Liver (tissue), 8 donors: ENCODE measurements at regions not wholly inside any gene's neighbourhood (a gene's known extent, or its start where the extent isn't known, plus 50 kb on each side); places are given as distances from the start of the nearest gene placed in this dataset.

Experiments used
- DNase-seq: peaks from one replicate; pipeline ENCODE4 v3.0.0-alpha.2; 2017; ENCODE audit warnings: low spot score
- H3K27ac ChIP-seq, 2 donors: one replicate each; pipeline ENCODE4 v1.7.0; 2013; ENCODE audit warnings: inconsistent platforms in 2 of 2, low read length in 2 of 2, control low read depth in 1 of 2, low read depth in 1 of 2, mild to moderate bottlenecking in 1 of 2
- H3K27me3 ChIP-seq, 4 donors: one replicate each; pipeline versions ENCODE4 v1.6.1 to v1.7.0; 2013; ENCODE audit warnings: low read length in 3 of 4, inconsistent platforms in 1 of 4, mild to moderate bottlenecking in 1 of 4, moderate library complexity in 1 of 4; ENCODE audit not compliant: control insufficient read depth in 4 of 4, insufficient read depth in 4 of 4
- H3K36me3 ChIP-seq, 4 donors: one replicate each; pipeline versions ENCODE4 v1.6.1 to v1.7.0; 2013; ENCODE audit warnings: low read length in 3 of 4, mild to moderate bottlenecking in 3 of 4, low read depth in 1 of 4, moderate library complexity in 1 of 4; ENCODE audit not compliant: control insufficient read depth in 4 of 4, insufficient read depth in 3 of 4
- H3K4me1 ChIP-seq, 4 donors: one replicate each; pipeline versions ENCODE4 v1.6.1 to v1.7.0; 2013; ENCODE audit warnings: low read length in 3 of 4, mild to moderate bottlenecking in 3 of 4, moderate library complexity in 1 of 4; ENCODE audit not compliant: control insufficient read depth in 4 of 4, insufficient read depth in 4 of 4
- H3K4me3 ChIP-seq, 3 donors: one replicate each; pipeline versions ENCODE4 v1.6.1 to v1.7.0; 2013; ENCODE audit warnings: low read length in 3 of 3, control low read depth in 1 of 3, low read depth in 1 of 3, mild to moderate bottlenecking in 1 of 3
- H3K9ac ChIP-seq, 2 donors: one replicate each; pipeline ENCODE4 v1.7.0; 2013; ENCODE audit warnings: low read length in 2 of 2, mild to moderate bottlenecking in 2 of 2, moderate library complexity in 2 of 2, control low read depth in 1 of 2, low read depth in 1 of 2
- H3K9me3 ChIP-seq, 4 donors: one replicate each; pipeline versions ENCODE4 v1.6.1 to v1.7.0; 2013; ENCODE audit warnings: low read length in 3 of 4; ENCODE audit not compliant: control insufficient read depth in 4 of 4
- EGR1 ChIP-seq, 2 donors: IDR thresholded peaks; 2 replicates each; pipeline ENCODE4 v1.6.1; 2016 to 2018; ENCODE audit warnings: antibody characterized with exemption in 2 of 2, low read depth in 2 of 2
- FOXA1 ChIP-seq: IDR thresholded peaks from 2 replicates; pipeline ENCODE4 v1.6.1; 2016; ENCODE audit warnings: antibody characterized with exemption
- FOXA2 ChIP-seq: IDR thresholded peaks from 2 replicates; pipeline ENCODE4 v1.6.1; 2016; ENCODE audit warnings: antibody characterized with exemption
- GABPA ChIP-seq, 2 donors: IDR thresholded peaks in 1 of 2; conservative IDR thresholded peaks in 1 of 2; 2 replicates each; pipeline ENCODE4 v1.6.1; 2016; ENCODE audit warnings: antibody characterized with exemption in 2 of 2, mild to moderate bottlenecking in 1 of 2, moderate library complexity in 1 of 2
- HNF4A ChIP-seq, 2 donors: conservative IDR thresholded peaks; 2 replicates each; pipeline ENCODE4 v1.6.1; 2016; ENCODE audit warnings: antibody characterized with exemption in 2 of 2, mild to moderate bottlenecking in 2 of 2
- HNF4G ChIP-seq: IDR thresholded peaks from 2 replicates; pipeline ENCODE4 v1.6.1; 2016; ENCODE audit warnings: antibody characterized with exemption
- JUND ChIP-seq, 2 donors: IDR thresholded peaks; 2 replicates each; pipeline ENCODE4 v1.6.1; 2016; ENCODE audit warnings: antibody characterized with exemption in 2 of 2
- NR2F2 ChIP-seq: IDR thresholded peaks from 2 replicates; pipeline ENCODE4 v1.6.1; 2016; ENCODE audit warnings: antibody characterized with exemption
- RAD21 ChIP-seq, 2 donors: IDR thresholded peaks; 2 replicates each; pipeline ENCODE4 v1.6.1; 2016; ENCODE audit warnings: antibody characterized with exemption in 2 of 2, mild to moderate bottlenecking in 2 of 2
- RXRA ChIP-seq, 2 donors: IDR thresholded peaks; 2 replicates each; pipeline ENCODE4 v1.6.1; 2017 to 2018; ENCODE audit warnings: antibody characterized with exemption in 2 of 2, mild to moderate bottlenecking in 1 of 2
- SP1 ChIP-seq: IDR thresholded peaks from 2 replicates; pipeline ENCODE4 v1.6.1; 2018; ENCODE audit warnings: antibody characterized with exemption, mild to moderate bottlenecking
- TAF1 ChIP-seq: conservative IDR thresholded peaks from 2 replicates; pipeline ENCODE4 v1.6.1; 2016; ENCODE audit warnings: antibody characterized with exemption, mild to moderate bottlenecking
- YY1 ChIP-seq: IDR thresholded peaks from 2 replicates; pipeline ENCODE4 v1.6.1; 2016; ENCODE audit warnings: antibody characterized with exemption, mild to moderate bottlenecking
- WGBS: extraction: QIAGEN DNeasy Blood & Tissue Kit; methylation state at CpG from one replicate; pipeline ENCODE4 v1.1.7; 2013; 5-methylcytosine and 5-hydroxymethylcytosine counted together
- TF ChIP-seq, protein P1 (sequence below): IDR thresholded peaks from 2 replicates; pipeline ENCODE4 v1.6.1; 2016; ENCODE audit warnings: antibody characterized with exemption, mild to moderate bottlenecking
- TF ChIP-seq, protein P2 (sequence below): fragments of 150-350 bp; IDR thresholded peaks from 2 replicates; pipeline ENCODE4 v1.5.1; 2017; ENCODE audit warnings: improper control_type of control experiment, low read depth, low read length; ENCODE audit not compliant: missing input control
- TF ChIP-seq, protein P3 (sequence below): IDR thresholded peaks from 2 replicates; pipeline ENCODE4 v1.6.1; 2016; ENCODE audit warnings: antibody characterized with exemption
- TF ChIP-seq, protein P4 (sequence below): IDR thresholded peaks from 2 replicates; pipeline ENCODE4 v1.6.1; 2016; ENCODE audit warnings: antibody characterized with exemption
- donor health status: healthy.
- donor health status: healthy.
- donor health status: healthy.
- donor health status: healthy.
- donor health status: healthy.

DNA sequence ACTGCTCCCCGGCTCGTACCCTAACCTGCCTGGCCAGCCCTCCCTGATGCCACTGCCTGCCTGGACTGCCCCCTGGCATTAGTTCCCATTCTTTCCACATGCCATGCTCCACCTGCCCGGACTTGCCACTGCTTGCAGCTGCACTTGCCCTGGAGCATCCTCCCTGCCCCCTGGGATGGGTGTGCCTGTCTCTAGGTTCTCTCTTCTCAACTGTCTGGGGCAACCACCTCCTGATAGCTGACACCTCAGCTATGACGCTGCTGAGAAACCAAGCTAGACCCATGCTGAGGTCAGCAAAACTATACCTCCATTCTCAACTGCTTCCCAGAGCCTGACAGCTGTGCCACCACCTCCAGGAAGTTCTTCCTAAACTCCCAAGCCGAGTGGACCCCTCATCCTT, 72.1 kb downstream of the PERP start:
- Histone ChIP-seq H3K27ac (no peak overlapping the region), H3K4me3 (no peak overlapping the region), H3K36me3 (no peaks in the 10 kb centered on the region), H3K9ac (no peak overlapping the region), H3K27me3 (no peaks in the 10 kb centered on the region), H3K4me1 (no peaks in the 10 kb centered on the region), H3K9me3 (no peaks in the 10 kb centered on the region)
- no peak for TF ChIP-seq GABPA (IDR thresholded peaks at IDR 0.05 in 1 of 2, conservative IDR thresholded peaks at IDR 0.05 in 1 of 2)
- no peak for TF ChIP-seq HNF4G
- no peak for TF ChIP-seq RAD21 (IDR thresholded peaks at IDR 0.05)
- no peak for TF ChIP-seq RXRA (IDR thresholded peaks at IDR 0.05)
- TF ChIP-seq, protein P1, sequence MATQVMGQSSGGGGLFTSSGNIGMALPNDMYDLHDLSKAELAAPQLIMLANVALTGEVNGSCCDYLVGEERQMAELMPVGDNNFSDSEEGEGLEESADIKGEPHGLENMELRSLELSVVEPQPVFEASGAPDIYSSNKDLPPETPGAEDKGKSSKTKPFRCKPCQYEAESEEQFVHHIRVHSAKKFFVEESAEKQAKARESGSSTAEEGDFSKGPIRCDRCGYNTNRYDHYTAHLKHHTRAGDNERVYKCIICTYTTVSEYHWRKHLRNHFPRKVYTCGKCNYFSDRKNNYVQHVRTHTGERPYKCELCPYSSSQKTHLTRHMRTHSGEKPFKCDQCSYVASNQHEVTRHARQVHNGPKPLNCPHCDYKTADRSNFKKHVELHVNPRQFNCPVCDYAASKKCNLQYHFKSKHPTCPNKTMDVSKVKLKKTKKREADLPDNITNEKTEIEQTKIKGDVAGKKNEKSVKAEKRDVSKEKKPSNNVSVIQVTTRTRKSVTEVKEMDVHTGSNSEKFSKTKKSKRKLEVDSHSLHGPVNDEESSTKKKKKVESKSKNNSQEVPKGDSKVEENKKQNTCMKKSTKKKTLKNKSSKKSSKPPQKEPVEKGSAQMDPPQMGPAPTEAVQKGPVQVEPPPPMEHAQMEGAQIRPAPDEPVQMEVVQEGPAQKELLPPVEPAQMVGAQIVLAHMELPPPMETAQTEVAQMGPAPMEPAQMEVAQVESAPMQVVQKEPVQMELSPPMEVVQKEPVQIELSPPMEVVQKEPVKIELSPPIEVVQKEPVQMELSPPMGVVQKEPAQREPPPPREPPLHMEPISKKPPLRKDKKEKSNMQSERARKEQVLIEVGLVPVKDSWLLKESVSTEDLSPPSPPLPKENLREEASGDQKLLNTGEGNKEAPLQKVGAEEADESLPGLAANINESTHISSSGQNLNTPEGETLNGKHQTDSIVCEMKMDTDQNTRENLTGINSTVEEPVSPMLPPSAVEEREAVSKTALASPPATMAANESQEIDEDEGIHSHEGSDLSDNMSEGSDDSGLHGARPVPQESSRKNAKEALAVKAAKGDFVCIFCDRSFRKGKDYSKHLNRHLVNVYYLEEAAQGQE, result no peak
- TF ChIP-seq, protein P2, sequence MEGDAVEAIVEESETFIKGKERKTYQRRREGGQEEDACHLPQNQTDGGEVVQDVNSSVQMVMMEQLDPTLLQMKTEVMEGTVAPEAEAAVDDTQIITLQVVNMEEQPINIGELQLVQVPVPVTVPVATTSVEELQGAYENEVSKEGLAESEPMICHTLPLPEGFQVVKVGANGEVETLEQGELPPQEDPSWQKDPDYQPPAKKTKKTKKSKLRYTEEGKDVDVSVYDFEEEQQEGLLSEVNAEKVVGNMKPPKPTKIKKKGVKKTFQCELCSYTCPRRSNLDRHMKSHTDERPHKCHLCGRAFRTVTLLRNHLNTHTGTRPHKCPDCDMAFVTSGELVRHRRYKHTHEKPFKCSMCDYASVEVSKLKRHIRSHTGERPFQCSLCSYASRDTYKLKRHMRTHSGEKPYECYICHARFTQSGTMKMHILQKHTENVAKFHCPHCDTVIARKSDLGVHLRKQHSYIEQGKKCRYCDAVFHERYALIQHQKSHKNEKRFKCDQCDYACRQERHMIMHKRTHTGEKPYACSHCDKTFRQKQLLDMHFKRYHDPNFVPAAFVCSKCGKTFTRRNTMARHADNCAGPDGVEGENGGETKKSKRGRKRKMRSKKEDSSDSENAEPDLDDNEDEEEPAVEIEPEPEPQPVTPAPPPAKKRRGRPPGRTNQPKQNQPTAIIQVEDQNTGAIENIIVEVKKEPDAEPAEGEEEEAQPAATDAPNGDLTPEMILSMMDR, result no peak
- no peak for TF ChIP-seq NR2F2
- TF ChIP-seq, protein P3, sequence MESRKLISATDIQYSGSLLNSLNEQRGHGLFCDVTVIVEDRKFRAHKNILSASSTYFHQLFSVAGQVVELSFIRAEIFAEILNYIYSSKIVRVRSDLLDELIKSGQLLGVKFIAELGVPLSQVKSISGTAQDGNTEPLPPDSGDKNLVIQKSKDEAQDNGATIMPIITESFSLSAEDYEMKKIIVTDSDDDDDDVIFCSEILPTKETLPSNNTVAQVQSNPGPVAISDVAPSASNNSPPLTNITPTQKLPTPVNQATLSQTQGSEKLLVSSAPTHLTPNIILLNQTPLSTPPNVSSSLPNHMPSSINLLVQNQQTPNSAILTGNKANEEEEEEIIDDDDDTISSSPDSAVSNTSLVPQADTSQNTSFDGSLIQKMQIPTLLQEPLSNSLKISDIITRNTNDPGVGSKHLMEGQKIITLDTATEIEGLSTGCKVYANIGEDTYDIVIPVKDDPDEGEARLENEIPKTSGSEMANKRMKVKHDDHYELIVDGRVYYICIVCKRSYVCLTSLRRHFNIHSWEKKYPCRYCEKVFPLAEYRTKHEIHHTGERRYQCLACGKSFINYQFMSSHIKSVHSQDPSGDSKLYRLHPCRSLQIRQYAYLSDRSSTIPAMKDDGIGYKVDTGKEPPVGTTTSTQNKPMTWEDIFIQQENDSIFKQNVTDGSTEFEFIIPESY, result no peak
- 91% methylated on average over 5 of the region's 5 CpGs for WGBS
- DNase-seq, result no peak

DNA sequence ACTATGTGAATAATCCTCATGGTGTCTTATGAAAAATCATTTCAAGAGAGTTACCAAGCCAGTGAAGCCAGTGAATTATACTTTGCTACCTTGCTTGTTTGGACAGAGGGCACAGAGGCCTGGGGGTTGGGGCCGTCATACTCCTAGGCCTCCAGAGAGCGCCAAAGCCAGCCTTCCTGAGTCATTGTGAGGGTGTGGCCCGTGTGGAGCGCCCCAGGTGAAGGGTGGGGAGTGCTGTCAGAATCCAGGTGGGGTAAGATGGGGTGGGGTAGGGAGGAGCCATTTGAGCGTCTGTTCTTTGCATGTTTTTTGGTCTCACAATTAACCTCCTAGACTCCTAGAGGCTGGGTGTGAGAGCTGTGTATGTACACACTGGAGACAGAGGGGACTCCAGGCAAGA, 71.1 kb downstream of the PERP start:
- no peaks in the 10 kb centered on the region for H3K27me3 ChIP-seq
- H3K27ac ChIP-seq, result no peak overlapping the region
- H3K9ac ChIP-seq, result no peak overlapping the region
- no peaks in the 10 kb centered on the region for H3K9me3 ChIP-seq
- H3K4me3 ChIP-seq, result no peak overlapping the region
- H3K36me3 ChIP-seq, result no peaks in the 10 kb centered on the region
- 81% methylated on average over 5 of the region's 5 CpGs for WGBS
- DNase-seq, result no peak
- no peaks in the 10 kb centered on the region for H3K4me1 ChIP-seq
- TF ChIP-seq FOXA1 (no peak), FOXA2 (no peak), EGR1 (IDR thresholded peaks at IDR 0.05; ENCODE audit: low read depth in 2 of 2) (no peak), GABPA (IDR thresholded peaks at IDR 0.05 in 1 of 2, conservative IDR thresholded peaks at IDR 0.05 in 1 of 2) (no peak), YY1 (no peak), HNF4G (no peak), HNF4A (conservative IDR thresholded peaks at IDR 0.05) (no peak), RAD21 (IDR thresholded peaks at IDR 0.05) (no peak), JUND (IDR thresholded peaks at IDR 0.05) (no peak), SP1 (no peak), TAF1 (no peak)
- TF ChIP-seq, protein P3, result no peak
- TF ChIP-seq, protein P2, result no peak
- TF ChIP-seq, protein P1, result no peak
- TF ChIP-seq, protein P4, sequence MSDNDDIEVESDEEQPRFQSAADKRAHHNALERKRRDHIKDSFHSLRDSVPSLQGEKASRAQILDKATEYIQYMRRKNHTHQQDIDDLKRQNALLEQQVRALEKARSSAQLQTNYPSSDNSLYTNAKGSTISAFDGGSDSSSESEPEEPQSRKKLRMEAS, result no peak
